OCI-LY3 (cell line): ENCODE measurements at regions not wholly inside any gene's neighbourhood (a gene's known extent, or its start where the extent isn't known, plus 50 kb on each side); places are given as distances from the start of the nearest gene placed in this dataset.

Experiments used
- EZH2phosphoT487 ChIP-seq: fragments of 200-600 bp; shearing (Covaris generic); IDR thresholded peaks from 2 replicates; pipeline ENCODE4 v1.6.1; 2018; ENCODE audit warnings: antibody characterized with exemption, mixed run types, low read depth
- TF ChIP-seq, protein P1 (sequence below): fragments of 200-600, 300-600 bp; sonication (generic); IDR thresholded peaks from 2 replicates; pipeline ENCODE4 v1.5.1; 2014; ENCODE audit warnings: antibody characterized with exemption, low read length, low read depth

DNA sequence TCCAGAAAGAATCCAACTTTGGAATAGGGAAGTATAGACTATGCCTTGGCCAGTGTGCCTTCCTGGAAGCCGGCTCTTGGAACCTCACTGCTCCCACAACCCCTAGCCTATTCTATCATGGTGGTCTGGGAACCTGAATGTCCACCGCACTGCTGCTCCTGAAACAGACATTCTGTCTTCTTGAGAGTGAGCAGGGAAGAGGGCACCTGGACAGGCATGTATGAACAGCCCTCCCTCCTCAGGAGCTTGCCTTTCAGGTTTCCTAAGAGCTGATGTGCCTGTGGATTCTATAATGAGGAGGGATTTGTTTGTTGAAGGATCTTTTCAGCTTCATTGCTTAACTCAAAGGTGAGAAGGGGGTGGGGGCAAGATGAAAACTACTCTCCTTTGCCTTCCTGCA, 55.1 kb upstream of the XPA start:
- TF ChIP-seq, protein P1, sequence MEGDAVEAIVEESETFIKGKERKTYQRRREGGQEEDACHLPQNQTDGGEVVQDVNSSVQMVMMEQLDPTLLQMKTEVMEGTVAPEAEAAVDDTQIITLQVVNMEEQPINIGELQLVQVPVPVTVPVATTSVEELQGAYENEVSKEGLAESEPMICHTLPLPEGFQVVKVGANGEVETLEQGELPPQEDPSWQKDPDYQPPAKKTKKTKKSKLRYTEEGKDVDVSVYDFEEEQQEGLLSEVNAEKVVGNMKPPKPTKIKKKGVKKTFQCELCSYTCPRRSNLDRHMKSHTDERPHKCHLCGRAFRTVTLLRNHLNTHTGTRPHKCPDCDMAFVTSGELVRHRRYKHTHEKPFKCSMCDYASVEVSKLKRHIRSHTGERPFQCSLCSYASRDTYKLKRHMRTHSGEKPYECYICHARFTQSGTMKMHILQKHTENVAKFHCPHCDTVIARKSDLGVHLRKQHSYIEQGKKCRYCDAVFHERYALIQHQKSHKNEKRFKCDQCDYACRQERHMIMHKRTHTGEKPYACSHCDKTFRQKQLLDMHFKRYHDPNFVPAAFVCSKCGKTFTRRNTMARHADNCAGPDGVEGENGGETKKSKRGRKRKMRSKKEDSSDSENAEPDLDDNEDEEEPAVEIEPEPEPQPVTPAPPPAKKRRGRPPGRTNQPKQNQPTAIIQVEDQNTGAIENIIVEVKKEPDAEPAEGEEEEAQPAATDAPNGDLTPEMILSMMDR: no peak
- TF ChIP-seq EZH2phosphoT487: no peak
